RWPE2 (cell line): ENCODE measurements at regions not wholly inside any gene's neighbourhood (a gene's known extent, or its start where the extent isn't known, plus 50 kb on each side); places are given as distances from the start of the nearest gene placed in this dataset.

Experiments
- ATAC-seq: fragments of 200-7000 bp; cut with Tn5 transposase; 3 replicates; pipeline ENCODE4 v1.9.1; 2021; ENCODE audit warnings: low read depth
- DNase-seq: peaks from one replicate; pipeline ENCODE4 v3.0.0-alpha.2; 2020; ENCODE audit warnings: low spot score
- H3K27ac ChIP-seq: fragments of 450-650 bp; 2 replicates; pipeline ENCODE4 v1.5.1; 2017; ENCODE audit warnings: mild to moderate bottlenecking; ENCODE audit not compliant: poor library complexity, severe bottlenecking
- H3K27me3 ChIP-seq: fragments of 250-450 bp; sonication (Bioruptor Pico); 2 replicates; pipeline ENCODE4 v1.5.1; 2021; ENCODE audit warnings: mild to moderate bottlenecking, moderate library complexity; ENCODE audit not compliant: insufficient read depth, poor library complexity, severe bottlenecking
- H3K36me3 ChIP-seq: fragments of 250-450 bp; sonication (Bioruptor Pico); 2 replicates; pipeline ENCODE4 v1.5.1; 2020; ENCODE audit warnings: low read depth, mild to moderate bottlenecking, moderate library complexity
- H3K4me1 ChIP-seq: fragments of 250-450 bp; sonication (Bioruptor Pico); 2 replicates; pipeline ENCODE4 v1.5.1; 2021; ENCODE audit warnings: mild to moderate bottlenecking, moderate library complexity; ENCODE audit not compliant: insufficient read depth, poor library complexity, severe bottlenecking
- H3K4me3 ChIP-seq: fragments of 250-450 bp; sonication (Bioruptor Pico); 2 replicates; pipeline ENCODE4 v1.5.1; 2021; ENCODE audit warnings: mild to moderate bottlenecking, moderate library complexity; ENCODE audit not compliant: severe bottlenecking
- H3K9me3 ChIP-seq: fragments of 250-450 bp; sonication (Bioruptor Pico); 2 replicates; pipeline ENCODE4 v1.5.1; 2021; ENCODE audit warnings: mild to moderate bottlenecking, moderate library complexity; ENCODE audit not compliant: severe bottlenecking
- TF ChIP-seq, protein P1 (sequence below): fragments of 450-650 bp; IDR thresholded peaks from one replicate; pipeline ENCODE4 v1.5.1; 2017; ENCODE audit warnings: mild to moderate bottlenecking, moderate library complexity; ENCODE audit not compliant: poor library complexity, severe bottlenecking

DNA sequence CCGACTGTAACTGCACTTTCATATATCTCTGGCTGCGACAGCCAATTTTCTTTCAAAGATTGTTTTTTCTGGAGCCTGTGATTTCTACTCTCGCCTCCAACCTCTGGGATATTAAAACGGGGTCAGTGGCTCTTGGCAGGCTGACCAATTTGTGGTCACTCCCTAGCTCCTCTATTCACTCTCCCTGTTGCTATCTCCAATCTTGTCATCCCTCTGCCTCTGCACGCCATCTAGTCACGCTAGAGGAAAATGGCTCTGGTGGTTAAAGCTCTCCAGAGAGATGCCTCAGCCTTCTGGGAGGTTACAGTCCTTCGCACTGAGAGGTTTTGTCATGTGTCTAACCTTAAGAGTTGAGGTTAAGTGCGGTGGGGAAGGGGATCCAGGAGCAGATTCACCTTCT is 59.8 kb upstream of the CISTR start:
- Histone ChIP-seq H3K4me3 (no peak overlapping the region), H3K4me1 (no peaks in the 10 kb centered on the region), H3K27me3 (no peaks in the 10 kb centered on the region), H3K36me3 (no peaks in the 10 kb centered on the region), H3K9me3 (no peaks in the 10 kb centered on the region), H3K27ac (no peak overlapping the region)
- ATAC-seq, result no peak
- TF ChIP-seq, protein P1, sequence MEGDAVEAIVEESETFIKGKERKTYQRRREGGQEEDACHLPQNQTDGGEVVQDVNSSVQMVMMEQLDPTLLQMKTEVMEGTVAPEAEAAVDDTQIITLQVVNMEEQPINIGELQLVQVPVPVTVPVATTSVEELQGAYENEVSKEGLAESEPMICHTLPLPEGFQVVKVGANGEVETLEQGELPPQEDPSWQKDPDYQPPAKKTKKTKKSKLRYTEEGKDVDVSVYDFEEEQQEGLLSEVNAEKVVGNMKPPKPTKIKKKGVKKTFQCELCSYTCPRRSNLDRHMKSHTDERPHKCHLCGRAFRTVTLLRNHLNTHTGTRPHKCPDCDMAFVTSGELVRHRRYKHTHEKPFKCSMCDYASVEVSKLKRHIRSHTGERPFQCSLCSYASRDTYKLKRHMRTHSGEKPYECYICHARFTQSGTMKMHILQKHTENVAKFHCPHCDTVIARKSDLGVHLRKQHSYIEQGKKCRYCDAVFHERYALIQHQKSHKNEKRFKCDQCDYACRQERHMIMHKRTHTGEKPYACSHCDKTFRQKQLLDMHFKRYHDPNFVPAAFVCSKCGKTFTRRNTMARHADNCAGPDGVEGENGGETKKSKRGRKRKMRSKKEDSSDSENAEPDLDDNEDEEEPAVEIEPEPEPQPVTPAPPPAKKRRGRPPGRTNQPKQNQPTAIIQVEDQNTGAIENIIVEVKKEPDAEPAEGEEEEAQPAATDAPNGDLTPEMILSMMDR, result no peak
- no peak for DNase-seq

DNA sequence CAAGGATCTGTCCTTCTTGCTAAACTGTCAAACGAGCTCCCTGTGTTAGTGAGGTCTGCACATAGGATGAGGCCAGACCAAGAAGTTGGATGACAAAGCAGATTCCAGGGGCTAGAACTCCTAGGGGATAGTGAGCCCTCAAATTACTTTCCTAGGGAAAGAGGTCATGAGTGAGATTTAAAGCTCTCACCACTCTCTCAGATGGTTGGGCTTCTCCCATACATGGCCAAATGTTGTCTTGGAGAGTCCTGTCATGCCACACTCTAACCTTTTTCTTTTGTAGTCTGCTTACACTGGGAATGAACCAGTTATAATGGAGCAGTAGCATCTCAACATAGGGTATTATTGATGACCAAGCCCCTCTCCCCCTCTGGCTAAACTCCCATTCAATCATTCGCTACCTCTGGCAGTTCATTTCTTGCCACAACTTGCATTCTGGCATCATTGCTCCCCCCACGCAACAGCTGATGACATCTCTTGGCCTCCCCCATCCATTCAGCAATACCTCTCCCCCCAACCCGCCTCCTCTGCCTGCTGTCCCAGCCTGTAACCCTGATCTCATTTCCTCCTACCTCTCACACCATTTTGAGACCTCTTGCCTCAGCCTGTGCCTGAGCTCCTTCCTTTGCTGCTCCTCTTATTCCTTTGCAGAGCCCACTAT is 64.7 kb upstream of the CISTR start:
- H3K4me3 ChIP-seq, result no peak overlapping the region
- H3K4me1 ChIP-seq, result no peaks in the 10 kb centered on the region
- H3K36me3 ChIP-seq, result no peaks in the 10 kb centered on the region
- ATAC-seq, result no peak
- DNase-seq, result no peak
- no peaks in the 10 kb centered on the region for H3K9me3 ChIP-seq
- no peak overlapping the region for H3K27ac ChIP-seq
- TF ChIP-seq, protein P1, result no peak
- H3K27me3 ChIP-seq, result no peaks in the 10 kb centered on the region

DNA sequence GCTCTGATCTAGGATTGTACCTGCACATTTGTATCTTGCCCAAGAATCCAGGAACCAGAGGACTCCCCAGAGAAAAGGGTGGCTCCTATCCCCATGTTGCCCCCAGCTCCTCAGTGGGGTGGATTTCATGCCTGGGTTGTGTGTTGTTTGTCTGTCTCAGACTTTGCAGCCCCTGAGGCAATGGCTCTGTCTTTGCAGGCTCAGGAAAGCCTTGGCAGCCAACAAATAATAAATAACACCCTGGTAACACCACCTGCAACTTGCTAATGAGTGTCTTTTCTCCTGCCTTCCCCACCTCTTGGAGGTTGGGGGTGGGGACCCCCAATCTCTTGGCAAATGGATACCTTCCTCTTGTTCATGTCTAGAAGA is 65.2 kb upstream of the CISTR start:
- TF ChIP-seq, protein P1, result no peak
- no peaks in the 10 kb centered on the region for H3K4me1 ChIP-seq
- H3K36me3 ChIP-seq, result no peaks in the 10 kb centered on the region
- no peak overlapping the region for H3K4me3 ChIP-seq
- DNase-seq (no peak), ATAC-seq (no peak)
- H3K9me3 ChIP-seq, result no peaks in the 10 kb centered on the region
- H3K27ac ChIP-seq, result no peak overlapping the region
- H3K27me3 ChIP-seq, result no peaks in the 10 kb centered on the region

DNA sequence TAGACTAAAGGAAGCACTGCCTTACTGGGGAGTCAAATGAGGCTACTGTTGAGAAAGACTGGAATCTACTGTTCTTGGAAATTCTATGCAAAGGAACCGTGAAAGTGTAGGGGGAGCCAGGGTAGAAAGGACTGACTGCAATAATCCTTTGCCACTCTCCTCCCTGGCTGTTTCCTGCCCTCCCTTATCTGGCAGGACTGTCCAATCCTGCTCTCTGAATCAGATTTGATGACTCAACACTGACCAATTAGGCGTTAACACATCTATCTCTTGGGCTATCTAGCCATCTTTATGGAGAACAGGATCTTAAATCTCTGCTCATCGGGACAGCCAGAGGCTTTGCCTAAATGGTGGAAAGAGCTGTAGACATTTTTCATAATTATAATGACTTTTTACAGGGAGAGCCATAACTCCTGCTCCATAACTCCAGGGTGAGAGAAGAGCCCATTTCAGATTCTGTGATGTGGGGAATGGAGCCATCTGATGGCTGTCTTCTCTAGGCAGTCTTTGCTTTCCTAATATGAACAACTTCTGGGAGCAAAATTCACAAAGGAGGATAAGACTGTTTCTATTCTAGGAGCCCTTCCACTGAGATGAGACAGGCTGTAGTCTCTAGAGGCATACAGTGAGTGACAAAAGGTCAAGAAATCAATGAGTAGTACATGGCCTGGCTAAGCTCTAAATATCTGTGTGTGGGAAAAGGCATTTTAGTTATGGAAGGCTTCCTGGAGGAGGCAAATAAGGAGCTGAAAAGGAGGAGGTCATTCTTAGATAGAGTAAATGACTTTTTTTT is 68.9 kb upstream of the CISTR start:
- DNase-seq, result no peak
- ATAC-seq, result peak; percentile 53
- no peaks in the 10 kb centered on the region for H3K36me3 ChIP-seq
- no peak overlapping the region for H3K4me3 ChIP-seq
- H3K4me1 ChIP-seq, result peaks cover 4% of the 10 kb centered on the region
- H3K9me3 ChIP-seq, result no peaks in the 10 kb centered on the region
- H3K27me3 ChIP-seq, result no peaks in the 10 kb centered on the region
- TF ChIP-seq, protein P1, result no peak
- no peak overlapping the region for H3K27ac ChIP-seq
